CD4-positive, alpha-beta T cell (primary cell): ENCODE measurements at regions not wholly inside any gene's neighbourhood (a gene's known extent, or its start where the extent isn't known, plus 50 kb on each side); places are given as distances from the start of the nearest gene placed in this dataset.

ENCODE experiments used
- ATAC-seq: fragments of 200-7000 bp; cut with Tn5 transposase; one replicate; pipeline ENCODE4 v1.10.0; 2022; ENCODE audit warnings: mild to moderate bottlenecking; ENCODE audit not compliant: poor library complexity
- CTCF ChIA-PET: fragments of 350-600 bp; sonication (Branson Sonifier 250); formaldehyde crosslinking; loops from one replicate; lab custom pipeline; 2021; ENCODE audit warnings: antibody characterized with exemption, inconsistent platforms; lab: Charles Lee
- POLR2A ChIA-PET: fragments of 350-600 bp; sonication (Branson Sonifier 250); formaldehyde crosslinking; loops from one replicate; lab custom pipeline; 2021; ENCODE audit warnings: antibody characterized with exemption, inconsistent platforms; lab: Charles Lee
- DNase-seq, 14 experiments: peaks; one replicate each; pipeline ENCODE4 v3.0.0-alpha.2; 2013 to 2020; ENCODE audit warnings: mixed read lengths in 2 of 14
- H3K27ac ChIP-seq, 2 donors: one replicate each; pipeline versions ENCODE4 v1.5.1 to v1.7.0; 2013; ENCODE audit warnings: low read length in 2 of 2, low read depth in 1 of 2, mild to moderate bottlenecking in 1 of 2
- H3K27me3 ChIP-seq, 2 experiments: 1 replicate in 1 of 2; 2 replicates in 1 of 2; pipeline versions ENCODE4 v1.6.1 to v1.7.0; 2013; ENCODE audit warnings: low read length in 2 of 2, control low read depth in 1 of 2, mild to moderate bottlenecking in 1 of 2, moderate library complexity in 1 of 2; ENCODE audit not compliant: insufficient read depth in 2 of 2, control insufficient read depth in 1 of 2
- H3K36me3 ChIP-seq: one replicate; pipeline ENCODE4 v1.6.1; 2013; ENCODE audit warnings: low read length, control low read depth; ENCODE audit not compliant: insufficient read depth
- H3K4me1 ChIP-seq: one replicate; pipeline ENCODE4 v1.6.1; 2013; ENCODE audit warnings: low read length, control low read depth; ENCODE audit not compliant: insufficient read depth
- H3K4me3 ChIP-seq: one replicate; pipeline ENCODE4 v1.5.1; 2013; ENCODE audit warnings: mild to moderate bottlenecking, low read length, moderate library complexity
- H3K9me3 ChIP-seq, 2 experiments: 1 replicate in 1 of 2; 2 replicates in 1 of 2; pipeline versions ENCODE4 v1.6.1 to v1.7.0; 2013; ENCODE audit warnings: low read length in 2 of 2, mild to moderate bottlenecking in 2 of 2, control low read depth in 1 of 2, moderate library complexity in 1 of 2; ENCODE audit not compliant: control insufficient read depth in 1 of 2, insufficient read depth in 1 of 2
- H3K27ac Mint-ChIP-seq: one replicate; pipeline ENCODE4 v1.8.0; 2020; ENCODE audit warnings: mixed read lengths
- H3K27me3 Mint-ChIP-seq: one replicate; pipeline ENCODE4 v1.8.0; 2021; ENCODE audit warnings: mixed read lengths
- H3K36me3 Mint-ChIP-seq: one replicate; pipeline ENCODE4 v1.8.0; 2021; ENCODE audit warnings: low read depth, mixed read lengths
- H3K4me1 Mint-ChIP-seq: one replicate; pipeline ENCODE4 v1.8.0; 2021; ENCODE audit warnings: low read depth, mixed read lengths
- H3K4me3 Mint-ChIP-seq: one replicate; pipeline ENCODE4 v1.8.0; 2020; ENCODE audit warnings: mild to moderate bottlenecking, mixed read lengths
- H3K9me3 Mint-ChIP-seq: one replicate; pipeline ENCODE4 v1.8.0; 2020; ENCODE audit warnings: mixed read lengths
- CTCF ChIP-seq: fragments of 200-600 bp; IDR thresholded peaks from one replicate; pipeline ENCODE4 v1.8.0; 2022; ENCODE audit warnings: antibody characterized with exemption, mild to moderate bottlenecking
- intact Hi-C, 2 experiments: fragments of 100-400 bp; cut with DNase I in 1 of 2; cut with micrococcal nuclease in 1 of 2; formaldehyde crosslinking; loops; one replicate each; pipeline versions ENCODE4 v1.15.1 to v1.9.0; 2023 to 2025; cut with DNase I, micrococcal nuclease

- DNase-seq (no peak), ATAC-seq (no peak)
- POLR2A ChIA-PET: no interaction called here
- Histone ChIP-seq H3K9me3 (no peaks in the 10 kb centered on the region), H3K27me3 (no peaks in the 10 kb centered on the region), H3K36me3 (no peaks in the 10 kb centered on the region), H3K27ac (no peak overlapping the region), H3K4me3 (no peak overlapping the region), H3K4me1 (peaks cover 8% of the 10 kb centered on the region)
- no peaks in the 10 kb centered on the region for H3K27me3 Mint-ChIP-seq
- intact Hi-C loops: loop anchor here in 1 of 2 experiments (10.0 kb wide), 1 partner anchor 371 kb away; the partner anchor contains the start of gene TNFSF4
- no peaks in the 10 kb centered on the region for H3K9me3 Mint-ChIP-seq
- CTCF ChIA-PET: interaction anchor here (1.8 kb wide), 1 partner anchor 10 kb away, joined by 4 read pairs; no protein-coding TSS in a partner anchor
- no peak overlapping the region for H3K4me3 Mint-ChIP-seq
- TF ChIP-seq CTCF: no peak
- H3K4me1 Mint-ChIP-seq: peaks cover 13% of the 10 kb centered on the region
- no peak overlapping the region for H3K27ac Mint-ChIP-seq
- H3K36me3 Mint-ChIP-seq: no peaks in the 10 kb centered on the region
These were observed 175.1 kb downstream of the FASLG start for GRCh38 chr1:172833954-172834353.

GRCh38 chr1:172834609-172835008, 175.7 kb downstream of the FASLG start:
- no peaks in the 10 kb centered on the region for H3K9me3 Mint-ChIP-seq
- H3K27ac ChIP-seq: no peak overlapping the region
- POLR2A ChIA-PET: no interaction called here
- ATAC-seq (no peak), DNase-seq (no peak)
- no peaks in the 10 kb centered on the region for H3K36me3 ChIP-seq
- no peaks in the 10 kb centered on the region for H3K27me3 Mint-ChIP-seq
- CTCF ChIA-PET: interaction anchor here (1.8 kb wide), 1 partner anchor 10 kb away, joined by 4 read pairs; no protein-coding TSS in a partner anchor
- no peaks in the 10 kb centered on the region for H3K36me3 Mint-ChIP-seq
- H3K4me3 ChIP-seq: no peak overlapping the region
- TF ChIP-seq CTCF: no peak
- H3K4me1 Mint-ChIP-seq: peaks cover 19% of the 10 kb centered on the region
- no peaks in the 10 kb centered on the region for H3K27me3 ChIP-seq
- H3K4me3 Mint-ChIP-seq: no peak overlapping the region
- peaks cover 8% of the 10 kb centered on the region for H3K4me1 ChIP-seq
- H3K9me3 ChIP-seq: no peaks in the 10 kb centered on the region
- no peak overlapping the region for H3K27ac Mint-ChIP-seq
- intact Hi-C loops: loop anchor here in 1 of 2 experiments (10.0 kb wide), 1 partner anchor 370 kb away; the partner anchor contains the start of gene TNFSF4

- Histone ChIP-seq H3K9me3 (no peaks in the 10 kb centered on the region), H3K4me1 (peaks cover 11% of the 10 kb centered on the region), H3K36me3 (no peaks in the 10 kb centered on the region), H3K27ac (no peak overlapping the region), H3K27me3 (no peaks in the 10 kb centered on the region), H3K4me3 (no peak overlapping the region)
- Mint-ChIP-seq H3K27me3 (no peaks in the 10 kb centered on the region), H3K4me3 (no peak overlapping the region), H3K36me3 (no peaks in the 10 kb centered on the region), H3K4me1 (peaks cover 19% of the 10 kb centered on the region), H3K9me3 (no peaks in the 10 kb centered on the region), H3K27ac (no peak overlapping the region)
- ChIA-PET CTCF (no interaction called here), POLR2A (interaction anchor here (0.5 kb wide), 1 partner anchor 374 kb away, joined by 3 read pairs; no protein-coding TSS in a partner anchor)
- intact Hi-C loops: loop anchor here in 1 of 2 experiments (10.0 kb wide), 1 partner anchor 369 kb away; the partner anchor contains the start of gene TNFSF4
- ATAC-seq (no peak), DNase-seq (no peak)
- no peak for TF ChIP-seq CTCF
These were observed 176.9 kb downstream of the FASLG start for GRCh38 chr1:172835834-172836233.
